HG03571 (cell line): ENCODE measurements at regions not wholly inside any gene's neighbourhood (a gene's known extent, or its start where the extent isn't known, plus 50 kb on each side); places are given as distances from the start of the nearest gene placed in this dataset.
"Not testable (repeated sequence)": the region's sequence is repeated elsewhere in the genome, so short reads cannot be mapped to it uniquely, and the experiment has no call there.

Source experiments
- ATAC-seq: cut with Tn5 transposase; IDR thresholded peaks from one replicate; pipeline ENCODE4 v1.9.1; 2021; ENCODE audit not compliant: unreplicated experiment

DNA sequence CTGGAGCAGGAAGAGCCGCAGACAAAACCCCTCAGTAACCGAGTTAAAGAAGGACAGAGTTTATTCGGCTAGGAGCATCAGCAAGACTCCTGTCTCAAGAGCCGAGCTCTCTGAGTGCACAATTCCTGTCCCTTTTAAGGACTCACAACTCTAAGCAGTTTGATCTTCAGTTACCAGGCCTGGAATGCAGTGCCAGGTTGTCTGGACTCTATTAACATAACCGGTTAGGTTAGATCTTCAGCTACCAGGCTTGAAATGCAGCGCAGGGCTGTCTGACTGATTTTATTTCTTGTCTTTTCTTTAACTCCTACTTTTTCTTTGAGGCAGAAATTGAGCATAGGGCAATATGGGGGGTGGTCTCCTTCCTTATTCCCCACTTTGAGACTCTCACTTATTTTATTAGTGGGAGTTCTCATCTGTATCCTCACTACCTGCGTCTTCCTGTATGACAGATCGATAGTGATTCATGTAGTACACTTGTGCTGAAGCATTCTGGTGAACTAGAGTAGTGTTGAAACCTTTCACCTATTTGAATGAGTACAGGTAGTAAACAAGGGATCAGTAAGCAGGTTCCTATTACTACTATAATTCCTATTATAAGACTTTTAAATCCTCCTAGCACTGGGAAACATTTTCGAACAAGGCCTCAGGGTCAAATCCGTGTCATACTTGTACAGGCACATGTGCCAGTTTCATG is 325.0 kb downstream of the CGGBP1 start:
- ATAC-seq: no peak

DNA sequence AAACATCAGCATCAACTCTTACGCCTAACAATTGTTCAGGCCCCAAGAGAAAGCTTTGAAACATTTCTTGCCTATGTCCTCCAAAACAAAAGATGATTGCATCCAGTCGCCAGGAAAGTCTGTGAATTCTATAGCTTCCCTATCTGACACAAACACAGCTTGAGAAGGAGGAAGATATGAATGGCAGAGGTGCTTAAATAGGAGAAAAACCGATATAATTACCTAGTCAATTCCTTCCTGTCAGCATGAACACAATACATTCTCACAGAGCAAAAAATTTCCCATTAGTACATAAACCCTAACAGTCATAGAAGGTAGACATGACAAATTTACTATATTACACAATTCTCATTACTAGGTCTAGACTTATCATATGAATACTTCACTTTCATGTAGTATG is 326.5 kb downstream of the CGGBP1 start:
- no peak for ATAC-seq

DNA sequence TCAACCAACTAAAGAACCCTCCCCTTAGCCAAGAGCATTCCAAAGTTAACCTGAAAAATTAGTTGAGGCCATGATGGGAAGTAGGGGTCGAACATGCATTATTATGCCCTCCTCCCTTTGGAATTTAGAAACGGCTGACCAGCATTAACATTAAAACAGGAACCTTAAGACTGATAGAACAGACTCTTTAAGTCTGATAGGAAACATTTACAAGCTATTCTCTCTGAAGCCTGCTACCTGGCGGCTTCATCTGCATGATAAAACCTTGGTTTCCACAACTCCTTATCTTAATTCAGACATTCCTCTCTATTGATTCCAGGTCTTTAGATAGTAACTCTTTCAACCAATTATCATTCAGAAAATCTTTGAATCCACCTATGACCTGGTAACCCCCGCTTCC is 331.0 kb downstream of the CGGBP1 start:
- ATAC-seq: no peak

DNA sequence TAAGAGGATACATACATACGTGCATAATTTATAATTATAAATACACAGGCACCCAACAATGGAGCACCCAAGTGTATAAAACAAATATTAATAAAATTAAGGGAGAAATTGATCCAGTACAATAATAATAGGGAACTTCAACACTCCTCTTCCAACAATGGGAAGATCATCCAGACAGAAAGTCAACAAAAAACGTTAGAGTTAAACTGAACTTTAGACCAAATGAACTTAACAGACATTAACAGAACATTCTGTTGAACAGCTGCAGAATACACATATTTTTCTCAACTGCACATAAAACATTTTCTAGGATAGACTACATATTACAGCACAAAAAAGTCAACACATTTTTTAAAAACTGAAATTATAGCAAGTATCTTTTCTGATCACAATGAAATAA is 339.7 kb downstream of the CGGBP1 start:
- ATAC-seq: no peak

DNA sequence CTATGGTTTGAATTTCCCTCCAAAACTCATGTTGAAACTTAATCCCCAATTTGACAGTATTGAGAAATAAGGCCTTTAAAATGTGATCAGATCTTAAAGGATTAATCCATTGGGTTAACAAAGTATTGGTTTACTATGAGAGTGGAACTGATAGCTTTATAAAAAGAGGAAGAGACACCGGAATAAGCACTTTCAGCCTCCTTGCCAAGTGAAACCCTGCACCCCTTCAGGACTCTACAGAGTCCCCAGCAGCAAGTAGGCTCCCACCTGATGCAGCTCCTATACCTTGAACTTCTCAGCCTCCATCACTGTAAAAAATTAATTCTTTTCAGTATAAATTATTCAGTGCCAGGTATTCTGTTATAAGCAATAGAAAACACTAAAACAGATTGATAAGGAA is 348.3 kb downstream of the CGGBP1 start:
- ATAC-seq: peak; percentile 62

DNA sequence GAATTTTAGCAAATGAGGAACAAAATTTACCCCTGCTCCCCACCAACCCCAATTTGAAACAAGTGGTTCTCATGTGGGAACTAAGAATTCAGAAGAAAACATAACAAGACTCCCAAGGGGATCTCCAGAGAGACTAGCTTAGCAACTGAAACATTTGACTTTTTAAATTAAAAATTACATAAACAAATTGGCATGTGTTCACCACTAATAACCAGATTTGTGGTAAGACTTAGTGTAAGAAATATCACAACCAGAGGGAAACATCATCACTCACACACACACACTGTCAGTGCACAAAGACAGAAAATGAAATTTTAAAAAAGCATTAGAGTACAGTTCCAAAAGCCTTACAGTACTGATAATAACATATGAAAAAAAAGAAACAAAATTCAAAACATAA is 348.8 kb downstream of the CGGBP1 start:
- ATAC-seq: no peak

DNA sequence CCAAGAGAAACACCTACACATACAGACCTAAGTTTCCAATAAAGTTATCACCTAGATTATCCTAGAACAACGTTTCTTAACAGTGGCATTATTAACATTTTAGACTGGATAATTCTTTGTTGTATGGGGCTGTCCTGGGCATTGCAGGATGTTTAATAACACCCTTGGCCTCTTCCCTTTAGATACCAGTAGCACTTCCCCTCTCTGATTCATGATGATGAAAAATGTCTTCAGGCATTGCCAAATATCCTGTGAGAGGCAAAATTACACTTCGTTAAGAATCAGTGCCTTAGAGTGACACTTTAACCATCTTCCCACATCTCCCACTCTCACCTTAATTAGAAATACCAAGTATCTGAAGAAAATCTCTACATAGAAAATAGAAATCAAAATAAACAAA is 352.6 kb downstream of the CGGBP1 start:
- ATAC-seq: no peak

DNA sequence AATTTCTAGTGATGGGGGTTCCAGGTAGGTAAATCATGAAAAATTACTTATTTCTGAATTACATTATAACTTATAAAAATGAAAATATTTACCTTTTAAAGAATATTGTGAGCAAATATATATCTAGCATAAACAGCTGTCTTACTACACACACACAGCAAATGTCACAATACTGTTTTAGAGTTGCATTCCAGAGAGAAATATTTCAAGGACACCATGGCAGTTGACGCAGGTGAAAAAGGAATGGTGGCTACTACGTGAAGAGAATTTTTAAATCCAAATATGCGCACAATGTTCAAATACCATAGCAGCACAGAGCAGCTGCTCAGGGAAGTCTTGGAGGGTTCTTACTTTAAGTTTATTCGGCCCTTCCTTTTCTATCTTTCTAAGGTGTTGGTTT is 356.2 kb downstream of the CGGBP1 start:
- ATAC-seq: no peak

DNA sequence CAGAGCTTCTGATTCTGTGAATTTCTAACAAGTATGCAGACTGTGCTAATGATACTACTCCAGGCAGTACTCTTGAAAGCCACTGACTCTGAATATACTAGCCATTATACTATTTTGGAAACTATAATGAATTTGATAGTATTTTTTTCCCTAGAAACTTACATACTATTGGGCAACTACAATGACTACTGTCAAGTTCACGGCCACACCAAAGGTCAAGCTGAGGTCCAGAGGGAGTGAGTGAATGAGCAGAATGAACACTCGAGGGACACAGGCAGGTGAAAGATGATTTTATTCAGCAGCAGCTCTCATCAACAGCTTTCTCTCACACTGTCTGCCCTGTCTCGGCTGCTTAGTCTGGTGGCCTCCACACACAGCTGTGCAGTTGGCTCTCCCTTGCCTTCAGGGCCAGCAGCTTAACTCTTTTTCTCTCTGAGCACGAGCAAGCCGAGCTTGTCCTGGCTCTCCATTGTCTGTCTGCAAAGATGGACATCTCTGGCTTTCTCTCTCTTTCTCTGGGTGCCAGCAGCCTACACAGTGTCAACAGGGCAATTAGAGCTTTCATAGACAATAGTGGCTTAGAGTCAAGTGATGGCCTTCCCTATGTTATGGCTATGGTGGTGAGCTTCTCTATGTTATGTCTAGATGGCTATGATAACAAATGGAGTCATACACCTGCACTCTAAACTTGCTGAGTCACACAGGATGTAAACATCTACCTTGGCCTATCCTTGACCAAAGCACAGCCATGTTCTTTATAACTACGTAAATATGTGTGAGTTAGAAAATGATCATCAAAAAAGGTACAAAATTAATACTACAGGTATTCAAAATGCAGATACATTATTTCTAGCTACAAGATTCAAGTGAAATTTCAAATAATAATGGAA is 362.4 kb downstream of the CGGBP1 start:
- ATAC-seq: no peak

DNA sequence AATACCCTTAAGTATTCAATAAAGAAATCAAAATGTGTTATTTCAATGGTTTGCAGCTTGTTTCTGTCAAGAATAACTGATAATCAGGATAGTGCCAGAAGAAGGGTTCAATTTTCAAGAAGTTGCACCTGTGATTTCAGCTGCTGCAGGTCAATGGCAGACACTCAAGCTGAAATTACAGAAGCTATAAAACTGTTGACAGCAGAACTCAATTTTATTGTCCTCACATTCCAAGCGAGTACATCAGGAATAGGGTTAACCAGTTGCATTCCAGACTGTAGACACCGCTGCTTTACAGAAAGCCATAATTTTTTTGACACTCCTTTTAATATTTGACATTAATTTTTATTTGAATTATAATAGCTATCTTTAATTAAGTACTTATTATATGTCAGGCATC is 364.1 kb downstream of the CGGBP1 start:
- no peak for ATAC-seq

DNA sequence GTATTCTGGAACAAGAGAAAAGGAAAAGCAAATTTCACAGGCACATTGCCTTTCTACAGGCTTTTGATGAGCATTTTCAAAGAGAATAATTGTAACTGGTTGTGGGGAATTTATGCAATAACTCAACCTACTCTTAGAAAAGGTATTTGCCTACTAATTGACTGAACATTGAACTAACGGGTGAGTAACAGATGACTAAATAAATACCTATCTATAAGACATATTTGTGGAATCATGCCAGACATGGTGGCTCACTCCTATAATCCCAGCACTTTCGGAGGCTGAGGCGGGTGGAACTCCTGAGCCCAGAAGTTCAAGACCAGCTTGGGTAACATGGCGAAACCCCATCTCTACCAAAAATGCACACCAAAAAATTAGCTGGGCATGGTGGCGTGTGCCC is 367.7 kb downstream of the CGGBP1 start:
- no peak for ATAC-seq

DNA sequence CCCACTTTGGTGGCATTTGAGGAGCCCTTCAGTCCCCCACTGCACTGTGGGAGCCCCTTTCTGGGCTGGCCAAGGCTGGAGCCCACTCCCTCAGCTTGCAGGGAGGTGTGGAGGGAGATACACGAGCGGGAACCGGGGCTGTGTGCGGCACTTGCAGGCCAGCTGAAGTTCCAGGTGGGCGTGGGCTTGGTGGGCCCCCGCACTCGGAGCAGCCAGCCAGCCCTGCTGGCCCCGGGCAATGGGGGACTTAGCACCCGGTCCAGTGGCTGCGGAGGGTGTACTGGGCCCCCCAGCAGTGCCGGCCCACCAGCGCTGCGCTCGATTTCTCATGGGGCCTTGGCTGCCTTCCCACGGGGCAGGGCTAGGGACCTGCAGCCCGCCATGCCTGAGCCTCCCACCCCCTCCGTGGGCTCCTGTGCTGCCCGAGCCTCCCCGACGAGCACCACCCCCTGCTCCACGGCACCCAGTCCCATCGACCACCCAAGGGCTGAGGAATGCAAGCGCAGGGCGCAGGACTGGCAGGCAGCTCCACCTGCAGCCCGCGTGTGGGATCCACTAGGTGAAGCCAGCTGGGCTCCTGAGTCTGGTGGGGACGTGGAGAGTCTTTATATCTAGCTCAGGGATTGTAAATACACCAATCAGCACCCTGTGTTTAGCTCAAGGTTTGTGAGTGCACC is 379.7 kb downstream of the CGGBP1 start:
- ATAC-seq: not testable (repeated sequence)

DNA sequence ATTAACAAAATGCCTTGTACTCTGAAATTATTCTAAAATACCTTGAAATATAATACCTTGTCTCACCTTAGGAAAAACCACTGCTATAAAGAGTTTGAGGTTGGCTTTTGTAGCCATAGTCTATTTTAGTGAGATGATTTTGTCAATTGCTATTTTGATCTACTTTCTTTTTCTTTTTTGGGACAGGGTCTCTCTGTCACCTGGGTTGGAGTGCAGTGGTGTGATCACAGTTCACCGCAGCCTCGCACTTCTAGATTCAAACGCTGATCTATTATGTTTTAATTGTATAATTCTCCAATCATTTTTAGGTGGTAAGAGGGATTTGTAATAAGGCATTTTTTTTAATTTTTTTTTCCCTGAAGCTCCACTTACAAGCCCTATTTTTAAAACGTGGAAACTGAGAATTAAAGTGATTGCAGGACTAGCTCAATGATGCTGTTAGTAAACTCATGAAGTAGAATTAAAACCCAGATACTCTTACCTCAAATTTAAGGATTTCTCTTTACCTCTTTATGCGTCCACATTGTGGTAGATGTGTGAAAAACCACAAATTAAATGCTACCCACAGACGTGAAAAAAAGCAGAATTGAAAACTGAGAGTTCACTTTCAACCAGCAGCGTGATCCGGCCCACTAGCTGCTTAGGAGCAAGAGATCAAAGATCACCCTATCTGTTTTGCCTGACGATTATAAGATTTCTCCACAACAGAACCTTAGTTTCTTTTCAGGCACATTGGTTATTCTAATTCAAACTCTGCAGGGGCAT is 384.2 kb downstream of the CGGBP1 start:
- peak; percentile 98 for ATAC-seq

DNA sequence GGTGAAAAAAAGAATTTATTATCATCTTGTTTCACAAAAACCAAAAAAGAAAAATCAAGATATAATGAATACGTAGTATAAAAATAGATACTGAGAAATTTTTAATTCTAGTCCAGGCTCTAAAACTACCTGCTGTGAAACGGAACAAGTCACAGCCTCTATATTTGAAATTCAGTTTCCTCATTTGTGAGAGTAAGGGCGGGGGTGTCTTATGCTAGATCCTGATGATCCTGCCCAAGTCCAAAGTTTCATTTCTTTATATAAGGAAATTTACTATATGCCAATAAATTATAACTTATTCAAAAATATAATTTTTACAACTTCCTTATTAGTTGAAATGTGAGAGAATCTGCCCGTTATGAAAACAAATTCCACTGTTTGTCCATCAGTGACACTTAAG is 385.7 kb downstream of the CGGBP1 start:
- ATAC-seq: no peak

DNA sequence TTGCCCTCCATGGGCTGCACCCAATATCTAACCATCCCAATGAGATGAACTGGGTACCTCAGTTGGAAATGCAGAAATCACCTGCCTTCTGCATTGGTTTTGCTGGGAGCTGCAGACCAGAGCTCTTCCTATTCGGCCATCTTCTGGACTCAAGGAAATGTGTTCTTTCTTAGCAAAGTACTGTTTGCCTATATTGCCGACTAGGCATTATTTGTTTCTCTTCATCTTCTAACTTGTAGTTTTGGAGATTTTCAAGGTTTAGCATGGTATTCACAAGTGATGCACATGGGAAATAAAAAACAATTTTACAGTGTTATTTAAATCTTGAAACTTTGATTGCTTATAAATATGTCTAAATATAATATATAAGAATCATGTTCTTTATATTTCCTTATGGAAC is 377.8 kb upstream of the POU1F1 start:
- no peak for ATAC-seq

DNA sequence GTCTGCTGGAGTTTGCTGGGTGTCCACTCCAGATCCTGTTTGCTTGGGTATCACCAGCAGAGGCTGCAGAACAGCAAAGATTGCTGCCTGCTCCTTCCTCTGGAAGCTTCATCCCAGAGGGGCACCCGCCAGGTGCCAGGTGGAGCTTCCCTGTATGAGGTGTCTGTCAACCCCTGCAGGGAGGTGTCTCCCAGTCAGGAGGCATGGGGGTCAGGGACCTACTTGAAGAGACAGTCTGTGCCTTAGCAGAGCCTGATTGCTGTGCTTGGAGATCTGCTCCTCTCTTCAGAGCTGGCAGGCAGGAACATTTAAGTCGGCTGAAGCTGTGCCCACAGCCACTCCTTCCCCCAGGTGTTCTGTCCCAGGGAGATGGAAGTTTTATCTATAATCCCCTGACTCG is 376.8 kb upstream of the POU1F1 start:
- not testable (repeated sequence) for ATAC-seq

DNA sequence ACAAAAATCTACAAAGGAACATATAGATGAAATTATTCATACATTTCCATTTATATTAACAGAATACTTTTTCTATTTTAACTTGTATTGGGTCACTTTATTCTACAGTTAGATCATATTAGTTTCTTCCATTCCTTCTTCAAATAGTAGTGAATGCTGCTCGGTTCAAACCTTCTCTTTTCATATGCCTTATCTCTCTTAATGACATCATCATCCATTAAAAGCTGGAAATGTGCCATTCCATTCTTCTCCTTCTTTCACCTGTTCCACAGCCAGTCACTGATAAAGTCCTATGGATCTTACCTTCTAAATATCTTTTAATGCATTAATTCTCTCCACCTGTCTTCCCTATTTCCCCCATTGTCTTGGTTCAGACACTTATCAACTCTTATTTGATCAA is 358.0 kb upstream of the POU1F1 start:
- no peak for ATAC-seq

DNA sequence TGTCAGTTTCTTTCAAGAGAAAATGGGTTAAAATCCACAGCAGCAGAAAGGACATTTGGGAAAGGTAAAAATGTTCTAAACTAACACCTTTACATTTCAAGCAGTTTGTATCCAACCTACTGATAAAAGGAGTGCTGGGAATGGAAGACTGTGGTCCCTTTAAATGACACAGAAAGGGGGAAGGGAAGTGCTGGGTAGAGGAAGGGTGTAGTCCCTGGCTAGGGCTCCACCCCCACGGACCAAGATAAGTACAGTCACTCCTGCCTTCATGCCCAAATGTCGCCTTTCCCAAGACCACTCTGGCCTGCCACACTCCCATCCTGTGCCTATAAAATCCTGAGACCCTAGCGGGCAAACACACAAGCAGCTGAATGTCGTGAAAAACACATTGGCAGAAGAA is 350.9 kb upstream of the POU1F1 start:
- ATAC-seq: no peak

DNA sequence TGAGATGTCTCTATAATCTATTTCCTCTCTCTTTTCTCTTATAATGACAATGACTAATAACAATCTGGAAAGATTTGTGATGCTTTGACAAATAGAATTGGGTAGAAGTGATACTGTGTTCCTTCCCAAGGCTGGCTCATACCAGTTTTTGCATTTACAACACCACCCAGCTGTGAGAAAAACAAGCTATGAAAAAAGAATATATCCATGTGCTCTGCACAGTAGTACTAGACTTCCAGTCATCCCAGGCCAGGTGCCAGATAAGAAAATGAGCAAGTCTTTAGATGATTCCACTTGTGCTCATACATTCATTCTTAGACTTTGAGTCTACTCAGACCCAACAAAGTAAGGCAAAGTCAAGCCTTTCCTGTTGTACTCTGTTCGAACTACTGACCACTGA is 350.2 kb upstream of the POU1F1 start:
- ATAC-seq: no peak

DNA sequence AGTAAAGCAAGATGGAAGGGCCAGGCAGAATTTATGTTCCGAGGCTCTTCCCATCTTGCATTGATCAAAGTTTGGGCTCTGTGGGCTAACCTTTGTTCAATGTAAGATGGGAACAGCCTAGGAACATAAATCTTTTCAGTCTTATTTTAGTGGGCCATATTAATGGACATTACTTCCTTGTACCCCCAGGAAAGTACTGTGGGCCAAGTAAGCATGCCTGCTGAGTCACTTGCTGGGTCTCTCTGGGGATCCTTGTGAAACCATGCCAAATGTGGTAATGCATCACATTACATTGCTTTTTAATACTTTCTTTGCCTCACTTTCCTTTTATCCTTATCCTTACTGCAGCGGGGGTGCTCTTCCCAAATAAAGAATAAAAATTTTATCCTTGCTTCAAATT is 349.5 kb upstream of the POU1F1 start:
- ATAC-seq: no peak

DNA sequence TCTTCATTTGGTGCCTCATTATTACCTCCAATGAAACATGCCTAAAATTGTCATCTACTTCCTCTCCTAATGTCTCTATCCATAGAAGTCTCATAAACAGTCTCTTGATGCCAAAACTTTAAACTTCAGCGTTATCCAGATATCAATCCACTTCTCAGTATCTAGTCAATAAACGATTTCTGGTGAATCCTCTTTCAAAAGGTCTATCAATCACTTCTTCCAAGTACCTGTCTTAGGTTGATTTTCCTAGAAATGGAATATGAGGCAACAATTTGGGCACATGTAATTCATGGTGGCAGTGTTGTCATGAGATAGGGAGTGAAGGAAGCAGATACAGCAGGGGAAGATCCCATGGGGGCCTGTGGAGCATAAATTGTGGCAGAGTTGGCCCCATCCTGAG is 348.5 kb upstream of the POU1F1 start:
- ATAC-seq: no peak
